GM12878 (cell line): ENCODE measurements at regions not wholly inside any gene's neighbourhood (a gene's known extent, or its start where the extent isn't known, plus 50 kb on each side); places are given as distances from the start of the nearest gene placed in this dataset.

Experiments used
- ATAC-seq: fragments of 200-7000 bp; cut with Tn5 transposase; 3 replicates; pipeline ENCODE4 v1.9.1; 2020; ENCODE audit warnings: mild to moderate bottlenecking, moderate library complexity
- BruUV-seq: library from RNA; stranded (reverse); fragments of 400-500 nt; replicated peaks from 2 replicates; lab custom pipeline; 2021; lab: Mats Ljungman, UMichigan
- CTCF ChIA-PET: fragments of 300-600 bp; sonication (Branson Sonifier 250); formaldehyde crosslinking; extraction: SDS; loops from one replicate; lab custom pipeline; 2021; ENCODE audit warnings: inconsistent platforms; lab: Yijun Ruan, JAX
- POLR2A ChIA-PET: fragments of 350-600 bp; formaldehyde crosslinking; extraction: SDS; loops from one replicate; lab custom pipeline; 2021; ENCODE audit warnings: inconsistent platforms; lab: Charles Lee
- RAD21 ChIA-PET: fragments of 300-600 bp; sonication (Branson Sonifier 250); formaldehyde crosslinking; loops from one replicate; lab custom pipeline; 2023; ENCODE audit warnings: antibody characterized with exemption; ENCODE audit not compliant: unreplicated experiment; lab: Charles Lee
- SMC1A ChIA-PET: fragments of 300-600 bp; sonication (Branson Sonifier 250); formaldehyde crosslinking; loops from one replicate; lab custom pipeline; 2023; ENCODE audit not compliant: unreplicated experiment, uncharacterized antibody; lab: Charles Lee
- DNase-seq: peaks from one replicate; pipeline ENCODE4 v3.0.0-alpha.2; 2011; ENCODE audit warnings: low read depth, low spot score
- FAIRE-seq: peaks from 3 replicates; lab custom pipeline; 2011; peaks lifted over from hg19 to GRCh38; lab: Jason Lieb, UNC
- H2AFZ ChIP-seq: 2 replicates; pipeline ENCODE4 v1.6.0; 2011; ENCODE audit warnings: low read depth, low read length, control low read depth; ENCODE audit not compliant: control insufficient read depth
- H3K27ac ChIP-seq: 2 replicates; pipeline ENCODE4 v1.5.1; 2011; ENCODE audit warnings: control low read depth; ENCODE audit not compliant: control insufficient read depth, insufficient read depth
- H3K27me3 ChIP-seq, 2 experiments: replicated peaks in 1 of 2; 2 replicates each; pipeline versions ENCODE4 v1.6.0 to v1.6.1; 2011; ENCODE audit warnings: low read length in 1 of 2; ENCODE audit not compliant: control insufficient read depth in 2 of 2, insufficient read depth in 2 of 2
- H3K36me3 ChIP-seq, 2 experiments: 2 replicates each; pipeline ENCODE4 v1.5.1; 2011; ENCODE audit warnings: low read length in 1 of 2; ENCODE audit not compliant: control insufficient read depth in 2 of 2, insufficient read depth in 2 of 2
- H3K4me1 ChIP-seq: 2 replicates; pipeline ENCODE4 v1.6.1; 2011; ENCODE audit warnings: mild to moderate bottlenecking, low read length, moderate library complexity, mixed read lengths; ENCODE audit not compliant: control insufficient read depth, insufficient read depth
- H3K4me2 ChIP-seq: 2 replicates; pipeline ENCODE4 v1.6.0; 2011; ENCODE audit warnings: control low read depth; ENCODE audit not compliant: control insufficient read depth, insufficient read depth
- H3K4me3 ChIP-seq: fragments of 200-600 bp; sonication (generic); 2 replicates; pipeline ENCODE4 v1.5.1; 2016
- H3K79me2 ChIP-seq: 2 replicates; pipeline ENCODE4 v1.6.0; 2011; ENCODE audit warnings: low read length; ENCODE audit not compliant: control insufficient read depth, insufficient read depth
- H3K9ac ChIP-seq: 2 replicates; pipeline ENCODE4 v1.8.0; 2011; ENCODE audit warnings: low read length, control low read depth, mixed read lengths; ENCODE audit not compliant: control insufficient read depth, insufficient read depth
- H3K9me3 ChIP-seq: replicated peaks from 3 replicates; pipeline ENCODE4 v1.5.1; 2011; ENCODE audit warnings: mild to moderate bottlenecking, low read length; ENCODE audit not compliant: control insufficient read depth, insufficient read depth
- H4K20me1 ChIP-seq: 2 replicates; pipeline ENCODE4 v1.6.0; 2011; ENCODE audit not compliant: control insufficient read depth, insufficient read depth
- HDAC6 ChIP-seq: fragments of 200-600 bp; sonication (generic); IDR thresholded peaks from one replicate; pipeline ENCODE4 v1.8.0; 2017; ENCODE audit warnings: antibody characterized with exemption; ENCODE audit not compliant: unreplicated experiment
- IRF4 ChIP-seq: IDR thresholded peaks from 2 replicates; pipeline ENCODE4 v1.6.1; 2011; ENCODE audit warnings: low read depth, low read length
- POLR2AphosphoS2 ChIP-seq: IDR thresholded peaks from 2 replicates; pipeline ENCODE4 v1.6.1; 2011; ENCODE audit warnings: low read depth, mild to moderate bottlenecking, low read length, improper control_type of control experiment, moderate library complexity
- SPI1 ChIP-seq: IDR thresholded peaks from 2 replicates; pipeline ENCODE4 v1.6.1; 2011; ENCODE audit warnings: low read depth, mild to moderate bottlenecking, low read length, moderate library complexity, borderline replicate concordance; ENCODE audit not compliant: insufficient read depth
- TBL1XR1 ChIP-seq: IDR thresholded peaks from 2 replicates; pipeline ENCODE4 v1.6.1; 2012; ENCODE audit warnings: low read depth, low read length, improper control_type of control experiment
- in situ Hi-C: fragments of 300-500 bp; cut with MboI; formaldehyde crosslinking; loops from 9 replicates; pipeline ENCODE4 v1.14.3; 2018; ENCODE audit warnings: mixed read lengths
- intact Hi-C: fragments of 100-400 bp; cut with micrococcal nuclease; formaldehyde crosslinking; loops from one replicate; pipeline ENCODE4 v1.14.2; 2022; ENCODE audit not compliant: unreplicated experiment
- TF ChIP-seq, protein P1 (sequence below): fragments of 150-350 bp; IDR thresholded peaks from 2 replicates; pipeline ENCODE4 v1.6.1; 2016; ENCODE audit warnings: low read depth, low read length
- TF ChIP-seq, protein P2 (sequence below): fragments of 450-650 bp; formaldehyde crosslinking; IDR thresholded peaks from 2 replicates; pipeline ENCODE4 v1.4.0; 2022; ENCODE audit warnings: mild to moderate bottlenecking, moderate library complexity
- TF ChIP-seq, protein P3 (sequence below): fragments of 450-650 bp; IDR thresholded peaks from 2 replicates; pipeline ENCODE4 v1.6.1; 2016; ENCODE audit warnings: mild to moderate bottlenecking

DNA sequence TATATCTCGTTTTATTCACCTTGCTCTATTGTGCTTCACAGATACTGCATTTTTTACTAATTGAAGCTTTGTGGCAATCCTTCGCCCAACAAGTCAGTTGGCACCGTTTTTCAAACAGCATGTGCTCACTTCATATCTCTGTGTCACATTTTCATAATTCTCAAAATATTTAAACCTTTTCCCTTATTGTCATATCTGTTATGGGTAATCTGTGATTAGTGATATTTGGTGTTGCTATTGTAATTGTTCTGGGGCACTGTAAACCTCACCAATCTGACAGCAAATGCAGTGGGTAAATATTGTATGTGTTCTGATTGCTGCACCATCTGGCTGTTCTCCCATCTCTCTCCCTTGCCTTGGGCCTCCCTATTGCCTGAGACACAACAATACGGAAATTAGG lies 191.3 kb downstream of the BTG1 start (continued):
- TF ChIP-seq, protein P1, sequence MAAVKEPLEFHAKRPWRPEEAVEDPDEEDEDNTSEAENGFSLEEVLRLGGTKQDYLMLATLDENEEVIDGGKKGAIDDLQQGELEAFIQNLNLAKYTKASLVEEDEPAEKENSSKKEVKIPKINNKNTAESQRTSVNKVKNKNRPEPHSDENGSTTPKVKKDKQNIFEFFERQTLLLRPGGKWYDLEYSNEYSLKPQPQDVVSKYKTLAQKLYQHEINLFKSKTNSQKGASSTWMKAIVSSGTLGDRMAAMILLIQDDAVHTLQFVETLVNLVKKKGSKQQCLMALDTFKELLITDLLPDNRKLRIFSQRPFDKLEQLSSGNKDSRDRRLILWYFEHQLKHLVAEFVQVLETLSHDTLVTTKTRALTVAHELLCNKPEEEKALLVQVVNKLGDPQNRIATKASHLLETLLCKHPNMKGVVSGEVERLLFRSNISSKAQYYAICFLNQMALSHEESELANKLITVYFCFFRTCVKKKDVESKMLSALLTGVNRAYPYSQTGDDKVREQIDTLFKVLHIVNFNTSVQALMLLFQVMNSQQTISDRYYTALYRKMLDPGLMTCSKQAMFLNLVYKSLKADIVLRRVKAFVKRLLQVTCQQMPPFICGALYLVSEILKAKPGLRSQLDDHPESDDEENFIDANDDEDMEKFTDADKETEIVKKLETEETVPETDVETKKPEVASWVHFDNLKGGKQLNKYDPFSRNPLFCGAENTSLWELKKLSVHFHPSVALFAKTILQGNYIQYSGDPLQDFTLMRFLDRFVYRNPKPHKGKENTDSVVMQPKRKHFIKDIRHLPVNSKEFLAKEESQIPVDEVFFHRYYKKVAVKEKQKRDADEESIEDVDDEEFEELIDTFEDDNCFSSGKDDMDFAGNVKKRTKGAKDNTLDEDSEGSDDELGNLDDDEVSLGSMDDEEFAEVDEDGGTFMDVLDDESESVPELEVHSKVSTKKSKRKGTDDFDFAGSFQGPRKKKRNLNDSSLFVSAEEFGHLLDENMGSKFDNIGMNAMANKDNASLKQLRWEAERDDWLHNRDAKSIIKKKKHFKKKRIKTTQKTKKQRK = no peak
- TF ChIP-seq, protein P2, sequence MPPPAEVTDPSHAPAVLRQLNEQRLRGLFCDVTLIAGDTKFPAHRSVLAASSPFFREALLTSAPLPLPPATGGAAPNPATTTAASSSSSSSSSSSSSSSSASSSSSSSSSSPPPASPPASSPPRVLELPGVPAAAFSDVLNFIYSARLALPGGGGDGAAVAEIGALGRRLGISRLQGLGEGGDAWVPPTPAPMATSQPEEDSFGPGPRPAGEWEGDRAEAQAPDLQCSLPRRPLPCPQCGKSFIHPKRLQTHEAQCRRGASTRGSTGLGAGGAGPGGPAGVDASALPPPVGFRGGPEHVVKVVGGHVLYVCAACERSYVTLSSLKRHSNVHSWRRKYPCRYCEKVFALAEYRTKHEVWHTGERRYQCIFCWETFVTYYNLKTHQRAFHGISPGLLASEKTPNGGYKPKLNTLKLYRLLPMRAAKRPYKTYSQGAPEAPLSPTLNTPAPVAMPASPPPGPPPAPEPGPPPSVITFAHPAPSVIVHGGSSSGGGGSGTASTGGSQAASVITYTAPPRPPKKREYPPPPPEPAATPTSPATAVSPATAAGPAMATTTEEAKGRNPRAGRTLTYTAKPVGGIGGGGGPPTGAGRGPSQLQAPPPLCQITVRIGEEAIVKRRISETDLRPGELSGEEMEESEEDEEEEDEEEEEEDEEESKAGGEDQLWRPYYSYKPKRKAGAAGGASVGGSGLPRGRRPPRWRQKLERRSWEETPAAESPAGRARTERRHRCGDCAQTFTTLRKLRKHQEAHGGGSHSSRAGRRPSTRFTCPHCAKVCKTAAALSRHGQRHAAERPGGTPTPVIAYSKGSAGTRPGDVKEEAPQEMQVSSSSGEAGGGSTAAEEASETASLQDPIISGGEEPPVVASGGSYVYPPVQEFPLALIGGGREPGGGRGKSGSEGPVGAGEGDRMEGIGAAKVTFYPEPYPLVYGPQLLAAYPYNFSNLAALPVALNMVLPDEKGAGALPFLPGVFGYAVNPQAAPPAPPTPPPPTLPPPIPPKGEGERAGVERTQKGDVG (CRISPR knock-in tag) = no peak
- TF ChIP-seq HDAC6 (no peak), IRF4 (no peak), POLR2AphosphoS2 (no peak), TBL1XR1 (no peak)

DNA sequence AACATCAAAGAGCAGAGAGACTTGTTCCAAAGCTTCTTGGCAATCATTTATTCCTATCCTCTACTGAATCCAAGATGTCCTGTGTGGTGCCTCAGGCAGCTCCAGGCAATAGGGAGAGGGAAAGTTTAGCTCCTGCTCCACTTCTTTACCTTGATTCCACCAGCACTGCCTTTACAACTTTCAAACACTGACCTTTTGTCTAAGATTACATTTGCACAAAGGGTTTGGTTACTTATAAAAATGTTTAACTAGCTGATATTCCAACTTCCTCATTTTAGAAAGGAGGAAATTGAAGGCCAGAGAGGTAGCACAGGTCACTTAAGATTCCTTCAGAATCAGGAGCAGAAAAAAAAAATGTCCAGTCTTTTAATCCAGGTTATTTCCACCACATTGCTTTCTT lies 192.7 kb downstream of the BTG1 start:
- no peaks in the 10 kb centered on the region for H3K27me3 ChIP-seq
- no peaks in the 10 kb centered on the region for H3K36me3 ChIP-seq
- peak; percentile 54 for FAIRE-seq
- TF ChIP-seq, protein P3, sequence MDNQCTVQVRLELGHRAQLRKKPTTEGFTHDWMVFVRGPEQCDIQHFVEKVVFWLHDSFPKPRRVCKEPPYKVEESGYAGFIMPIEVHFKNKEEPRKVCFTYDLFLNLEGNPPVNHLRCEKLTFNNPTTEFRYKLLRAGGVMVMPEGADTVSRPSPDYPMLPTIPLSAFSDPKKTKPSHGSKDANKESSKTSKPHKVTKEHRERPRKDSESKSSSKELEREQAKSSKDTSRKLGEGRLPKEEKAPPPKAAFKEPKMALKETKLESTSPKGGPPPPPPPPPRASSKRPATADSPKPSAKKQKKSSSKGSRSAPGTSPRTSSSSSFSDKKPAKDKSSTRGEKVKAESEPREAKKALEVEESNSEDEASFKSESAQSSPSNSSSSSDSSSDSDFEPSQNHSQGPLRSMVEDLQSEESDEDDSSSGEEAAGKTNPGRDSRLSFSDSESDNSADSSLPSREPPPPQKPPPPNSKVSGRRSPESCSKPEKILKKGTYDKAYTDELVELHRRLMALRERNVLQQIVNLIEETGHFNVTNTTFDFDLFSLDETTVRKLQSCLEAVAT = no peak
- peak; percentile 16; the same call in 1 of the 2 replicates for TF ChIP-seq SPI1
- TF ChIP-seq, all 136 proteins: peak for 1
- CTCF ChIA-PET = no interaction called here
- Histone ChIP-seq H4K20me1 (no peaks in the 10 kb centered on the region), H2AFZ (no peak overlapping the region), H3K4me2 (no peak overlapping the region), H3K4me1 (no peaks in the 10 kb centered on the region), H3K9me3 (peaks cover 2% of the 10 kb centered on the region; the same call in 1 of the 3 replicates), H3K27ac (no peak overlapping the region), H3K79me2 (no peaks in the 10 kb centered on the region), H3K9ac (no peak overlapping the region), H3K4me3 (no peak overlapping the region)
- no peak for ATAC-seq
- RAD21 ChIA-PET = no interaction called here
- in situ Hi-C loops = no loop called here
- BruUV-seq = no TSS peak
- SMC1A ChIA-PET = no interaction called here
- POLR2A ChIA-PET = no interaction called here
- DNase-seq = no peak
- intact Hi-C loops = no loop called here
